KMS-11 (cell line): ENCODE measurements at regions not wholly inside any gene's neighbourhood (a gene's known extent, or its start where the extent isn't known, plus 50 kb on each side); places are given as distances from the start of the nearest gene placed in this dataset.

Experiments
- H2AFZ ChIP-seq: fragments of 200-600 bp; sonication (generic); 2 replicates; pipeline ENCODE4 v1.6.1; 2016; ENCODE audit warnings: antibody characterized with exemption, mixed run types, low read depth
- H3K27ac ChIP-seq: fragments of 200-600 bp; sonication (generic); 2 replicates; pipeline ENCODE4 v1.6.1; 2016; ENCODE audit warnings: mild to moderate bottlenecking, mixed run types
- H3K27me3 ChIP-seq: fragments of 200-600 bp; sonication (generic); 2 replicates; pipeline ENCODE4 v1.6.1; 2017; ENCODE audit warnings: mild to moderate bottlenecking, low read depth, mixed run types, moderate library complexity; ENCODE audit not compliant: insufficient read depth
- H3K36me3 ChIP-seq: fragments of 200-600 bp; sonication (generic); 2 replicates; pipeline ENCODE4 v1.6.1; 2017; ENCODE audit warnings: mild to moderate bottlenecking, mixed run types; ENCODE audit not compliant: insufficient read depth
- H3K4me1 ChIP-seq: fragments of 200-600 bp; sonication (generic); 2 replicates; pipeline ENCODE4 v1.6.1; 2016; ENCODE audit warnings: mild to moderate bottlenecking, low read depth, mixed run types; ENCODE audit not compliant: poor library complexity, severe bottlenecking
- H3K4me2 ChIP-seq: fragments of 200-600 bp; sonication (generic); 2 replicates; pipeline ENCODE4 v1.7.0; 2016; ENCODE audit warnings: mild to moderate bottlenecking, mixed run types
- H3K4me3 ChIP-seq: fragments of 200-600 bp; sonication (generic); IDR thresholded peaks from 2 replicates; pipeline ENCODE4 v1.6.1; 2017; ENCODE audit warnings: low read depth, low read length, mixed read lengths; ENCODE audit not compliant: insufficient read depth
- H3K79me2 ChIP-seq: fragments of 200-600 bp; sonication (generic); 2 replicates; pipeline ENCODE4 v1.6.1; 2016; ENCODE audit warnings: low read depth, mixed run types; ENCODE audit not compliant: insufficient read depth
- H3K9ac ChIP-seq: fragments of 200-600 bp; sonication (generic); 2 replicates; pipeline ENCODE4 v1.6.1; 2016; ENCODE audit warnings: mild to moderate bottlenecking, mixed run types
- H4K20me1 ChIP-seq: fragments of 200-600 bp; sonication (generic); 2 replicates; pipeline ENCODE4 v1.6.1; 2016; ENCODE audit warnings: mild to moderate bottlenecking, mixed run types; ENCODE audit not compliant: insufficient read depth
- TF ChIP-seq, protein P1 (sequence below): fragments of 200-600 bp; sonication (generic); conservative IDR thresholded peaks from 2 replicates; pipeline ENCODE4 v1.6.1; 2017; ENCODE audit warnings: low read depth, mild to moderate bottlenecking, antibody characterized with exemption, low read length, moderate library complexity, mixed read lengths

DNA sequence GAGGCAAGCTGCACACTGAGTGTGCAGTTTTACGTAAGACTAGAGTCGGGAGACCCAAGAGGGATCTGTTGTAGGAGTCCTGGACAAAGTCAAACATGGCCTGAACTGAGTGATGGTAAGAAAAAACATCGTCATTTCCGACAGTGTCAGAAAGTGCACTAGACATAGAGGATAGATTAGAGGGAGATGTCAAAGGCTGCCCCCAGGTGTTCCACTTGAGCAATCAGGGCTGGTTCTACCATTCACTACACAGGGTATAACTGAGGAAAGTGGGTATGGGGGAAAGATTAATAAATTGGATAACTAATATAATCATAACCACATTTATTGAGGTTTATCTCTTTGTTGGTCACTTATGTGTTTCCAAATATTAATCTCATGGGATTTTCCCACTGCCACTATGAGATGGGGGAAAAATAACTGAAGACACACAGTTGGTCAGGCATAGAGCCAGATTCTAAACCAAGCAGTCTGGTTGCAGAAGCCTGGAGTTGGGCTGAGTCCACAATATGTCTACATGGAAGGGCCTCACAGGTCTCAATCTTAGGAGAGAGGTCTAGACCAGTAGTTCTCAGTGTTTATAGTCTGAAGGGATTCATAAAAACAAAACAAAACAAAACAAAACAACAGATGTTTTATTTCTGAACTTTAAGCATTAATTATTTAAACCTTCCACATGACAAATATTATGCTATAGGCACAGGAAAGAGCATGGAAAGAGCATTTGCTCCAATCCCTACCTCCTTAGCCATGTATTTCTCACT, 766.5 kb downstream of the NTRK3 start:
- Histone ChIP-seq H2AFZ (no peak overlapping the region), H3K9ac (no peak overlapping the region), H3K27ac (no peak overlapping the region), H3K36me3 (no peaks in the 10 kb centered on the region), H3K79me2 (no peaks in the 10 kb centered on the region), H3K4me1 (no peaks in the 10 kb centered on the region), H4K20me1 (no peaks in the 10 kb centered on the region), H3K4me2 (no peak overlapping the region), H3K4me3 (no peak overlapping the region), H3K27me3 (no peaks in the 10 kb centered on the region)
- TF ChIP-seq, protein P1, sequence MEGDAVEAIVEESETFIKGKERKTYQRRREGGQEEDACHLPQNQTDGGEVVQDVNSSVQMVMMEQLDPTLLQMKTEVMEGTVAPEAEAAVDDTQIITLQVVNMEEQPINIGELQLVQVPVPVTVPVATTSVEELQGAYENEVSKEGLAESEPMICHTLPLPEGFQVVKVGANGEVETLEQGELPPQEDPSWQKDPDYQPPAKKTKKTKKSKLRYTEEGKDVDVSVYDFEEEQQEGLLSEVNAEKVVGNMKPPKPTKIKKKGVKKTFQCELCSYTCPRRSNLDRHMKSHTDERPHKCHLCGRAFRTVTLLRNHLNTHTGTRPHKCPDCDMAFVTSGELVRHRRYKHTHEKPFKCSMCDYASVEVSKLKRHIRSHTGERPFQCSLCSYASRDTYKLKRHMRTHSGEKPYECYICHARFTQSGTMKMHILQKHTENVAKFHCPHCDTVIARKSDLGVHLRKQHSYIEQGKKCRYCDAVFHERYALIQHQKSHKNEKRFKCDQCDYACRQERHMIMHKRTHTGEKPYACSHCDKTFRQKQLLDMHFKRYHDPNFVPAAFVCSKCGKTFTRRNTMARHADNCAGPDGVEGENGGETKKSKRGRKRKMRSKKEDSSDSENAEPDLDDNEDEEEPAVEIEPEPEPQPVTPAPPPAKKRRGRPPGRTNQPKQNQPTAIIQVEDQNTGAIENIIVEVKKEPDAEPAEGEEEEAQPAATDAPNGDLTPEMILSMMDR = no peak

DNA sequence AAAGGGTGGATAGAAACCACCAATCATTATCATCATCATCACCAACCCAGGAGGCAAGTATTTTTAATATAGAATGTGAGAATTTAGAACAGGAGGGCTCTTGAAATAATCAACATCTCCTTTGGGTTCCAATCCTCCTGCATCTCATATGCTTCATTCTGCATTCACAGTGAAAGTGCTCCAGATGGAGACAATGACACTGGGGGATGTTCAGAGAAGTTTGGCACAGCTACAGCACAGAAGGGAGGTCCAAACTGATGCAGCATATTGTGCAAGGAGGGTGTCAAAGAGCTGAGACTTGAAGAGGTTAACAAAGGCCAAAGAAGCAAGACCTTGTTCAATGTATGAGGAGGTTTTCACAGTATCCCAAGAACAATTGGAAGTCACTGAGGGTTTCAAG, 767.1 kb downstream of the NTRK3 start:
- Histone ChIP-seq H3K36me3 (no peaks in the 10 kb centered on the region), H3K4me3 (no peak overlapping the region), H3K79me2 (no peaks in the 10 kb centered on the region), H3K4me1 (no peaks in the 10 kb centered on the region), H3K27me3 (no peaks in the 10 kb centered on the region), H3K4me2 (no peak overlapping the region), H3K27ac (no peak overlapping the region), H4K20me1 (no peaks in the 10 kb centered on the region), H2AFZ (no peak overlapping the region), H3K9ac (no peak overlapping the region)
- TF ChIP-seq, protein P1 = no peak

DNA sequence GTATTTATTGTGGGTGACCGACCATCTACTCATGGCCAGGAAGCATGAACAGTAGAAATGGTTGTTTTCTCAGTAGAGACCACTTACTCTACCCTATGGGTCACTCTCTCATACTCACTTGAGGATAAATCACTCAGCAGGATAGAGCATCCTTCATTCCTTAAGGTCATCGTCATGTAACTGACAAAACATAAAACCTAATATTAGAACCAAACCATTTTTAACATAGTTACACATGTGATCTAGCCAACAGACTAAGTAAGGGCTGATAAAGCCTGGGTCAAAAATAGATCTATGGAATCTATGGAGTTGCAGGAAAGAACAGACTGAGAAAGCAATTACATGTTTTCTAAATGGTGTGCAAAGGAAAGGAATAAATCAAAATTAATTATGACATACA, 769.1 kb downstream of the NTRK3 start:
- Histone ChIP-seq H3K27ac (no peak overlapping the region), H3K4me3 (no peak overlapping the region), H3K79me2 (no peaks in the 10 kb centered on the region), H4K20me1 (no peaks in the 10 kb centered on the region), H3K9ac (no peak overlapping the region), H3K4me2 (no peak overlapping the region), H3K36me3 (no peaks in the 10 kb centered on the region), H3K4me1 (no peaks in the 10 kb centered on the region), H2AFZ (no peak overlapping the region), H3K27me3 (no peaks in the 10 kb centered on the region)
- TF ChIP-seq, protein P1 = no peak

DNA sequence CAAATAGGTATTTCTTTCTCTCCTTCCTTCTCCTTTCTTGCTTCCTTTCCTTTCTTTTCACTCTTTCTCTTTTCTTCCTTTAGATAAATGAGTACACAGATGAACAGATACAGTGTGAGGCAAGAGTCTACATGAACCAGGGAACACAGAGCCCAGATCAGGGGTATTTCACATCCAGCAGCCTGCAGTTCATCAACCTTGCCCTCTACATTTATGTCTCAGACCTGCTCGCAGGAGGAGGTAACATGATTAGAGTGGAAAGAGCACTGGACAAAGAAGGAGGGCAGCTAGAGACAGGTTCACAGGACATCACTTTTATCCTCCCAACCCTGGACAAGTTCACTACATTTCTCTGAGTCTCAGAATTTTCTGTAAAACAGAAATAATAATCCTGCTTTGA, 773.1 kb downstream of the NTRK3 start:
- no peaks in the 10 kb centered on the region for H3K27me3 ChIP-seq
- TF ChIP-seq, protein P1 = no peak
- no peaks in the 10 kb centered on the region for H3K36me3 ChIP-seq

More for the DNA sequence above, 773.1 kb downstream of the NTRK3 start:
- no peak overlapping the region for H3K4me2 ChIP-seq
- no peak overlapping the region for H3K9ac ChIP-seq
- H3K4me3 ChIP-seq = no peak overlapping the region
- no peaks in the 10 kb centered on the region for H3K79me2 ChIP-seq
- H3K27ac ChIP-seq = no peak overlapping the region
- no peaks in the 10 kb centered on the region for H4K20me1 ChIP-seq
- no peak overlapping the region for H2AFZ ChIP-seq
- H3K4me1 ChIP-seq = no peaks in the 10 kb centered on the region
